IMR-90 (cell line): ENCODE measurements at regions not wholly inside any gene's neighbourhood (a gene's known extent, or its start where the extent isn't known, plus 50 kb on each side); places are given as distances from the start of the nearest gene placed in this dataset.

ENCODE experiments used
- ATAC-seq: fragments of 200-7000 bp; cut with Tn5 transposase; 2 replicates; pipeline ENCODE4 v1.9.1; 2020; ENCODE audit warnings: low read depth, mild to moderate bottlenecking, moderate library complexity
- BruUV-seq: library from RNA; stranded (reverse); fragments of 400-500 nt; replicated peaks from 2 replicates; lab custom pipeline; 2021; lab: Mats Ljungman, UMichigan
- CTCF ChIA-PET: fragments of 300-600 bp; formaldehyde crosslinking; extraction: SDS; loops from one replicate; lab custom pipeline; 2021; ENCODE audit warnings: antibody characterized with exemption; lab: Yijun Ruan, JAX
- POLR2A ChIA-PET: fragments of 300-600 bp; sonication (Branson Sonifier 250); formaldehyde crosslinking; loops from one replicate; lab custom pipeline; 2022; ENCODE audit warnings: antibody characterized with exemption; ENCODE audit not compliant: unreplicated experiment; lab: Charles Lee
- DNase-seq: peaks from one replicate; pipeline ENCODE4 v3.0.0; 2013
- H2AFZ ChIP-seq: replicated peaks from 2 replicates; pipeline ENCODE3; 2013; ENCODE audit warnings: low read length, mild to moderate bottlenecking; ENCODE audit not compliant: poor library complexity
- H2AK5ac ChIP-seq: 2 replicates; pipeline ENCODE4 v1.6.1; 2013; ENCODE audit warnings: low read depth, low read length, inconsistent platforms
- H2AK9ac ChIP-seq: replicated peaks from 2 replicates; pipeline ENCODE3; 2013; ENCODE audit warnings: mild to moderate bottlenecking, low read depth, low read length, moderate library complexity; ENCODE audit not compliant: poor library complexity
- H2BK120ac ChIP-seq: 2 replicates; pipeline ENCODE4 v1.6.1; 2013; ENCODE audit warnings: low read depth, low read length, inconsistent platforms
- H2BK15ac ChIP-seq: 3 replicates; pipeline ENCODE4 v1.6.1; 2013; ENCODE audit warnings: low read depth, low read length, inconsistent platforms
- H2BK20ac ChIP-seq: 2 replicates; pipeline ENCODE4 v1.6.1; 2013; ENCODE audit warnings: low read depth, mild to moderate bottlenecking, inconsistent platforms, low read length, moderate library complexity
- H2BK5ac ChIP-seq: 2 replicates; pipeline ENCODE4 v1.6.1; 2013; ENCODE audit warnings: mild to moderate bottlenecking, low read depth, low read length, inconsistent platforms; ENCODE audit not compliant: poor library complexity, severe bottlenecking
- H3K14ac ChIP-seq: replicated peaks from 2 replicates; pipeline ENCODE4 v1.6.1; 2013; ENCODE audit warnings: low read depth, low read length, inconsistent platforms
- H3K18ac ChIP-seq: 2 replicates; pipeline ENCODE4 v1.6.1; 2013; ENCODE audit warnings: low read depth, low read length, control low read depth
- H3K23ac ChIP-seq: 2 replicates; pipeline ENCODE4 v1.6.1; 2013; ENCODE audit warnings: low read depth, low read length, inconsistent platforms
- H3K27ac ChIP-seq: 2 replicates; pipeline ENCODE4 v1.5.1; 2013; ENCODE audit warnings: mild to moderate bottlenecking, control low read depth, low read length; ENCODE audit not compliant: insufficient read depth
- H3K27me3 ChIP-seq: 2 replicates; pipeline ENCODE4 v1.6.1; 2013; ENCODE audit warnings: low read length; ENCODE audit not compliant: control insufficient read depth, insufficient read depth
- H3K36me3 ChIP-seq: 2 replicates; pipeline ENCODE4 v1.6.1; 2013; ENCODE audit warnings: low read length, mixed read lengths; ENCODE audit not compliant: control insufficient read depth, insufficient read depth
- H3K4ac ChIP-seq: 2 replicates; pipeline ENCODE4 v1.6.1; 2013; ENCODE audit warnings: low read depth, low read length, inconsistent platforms
- H3K4me1 ChIP-seq: 2 replicates; pipeline ENCODE4 v1.6.1; 2013; ENCODE audit warnings: low read length, mixed read lengths; ENCODE audit not compliant: control insufficient read depth, insufficient read depth
- H3K4me2 ChIP-seq: 2 replicates; pipeline ENCODE4 v1.6.1; 2013; ENCODE audit warnings: low read depth, mild to moderate bottlenecking, control low read depth, low read length, moderate library complexity
- H3K4me3 ChIP-seq: 2 replicates; pipeline ENCODE4 v1.5.1; 2013; ENCODE audit warnings: low read depth, mild to moderate bottlenecking, control low read depth, low read length, moderate library complexity; ENCODE audit not compliant: insufficient read depth
- H3K56ac ChIP-seq: 2 replicates; pipeline ENCODE4 v1.6.1; 2013; ENCODE audit warnings: low read length, inconsistent platforms; ENCODE audit not compliant: insufficient read depth; ENCODE audit errors: extremely low read depth
- H3K79me1 ChIP-seq, 2 experiments: 2 replicates each; pipeline ENCODE4 v1.6.1; 2013; ENCODE audit warnings: low read length in 2 of 2, inconsistent platforms in 1 of 2, low read depth in 1 of 2
- H3K9ac ChIP-seq: 2 replicates; pipeline ENCODE4 v1.6.1; 2013; ENCODE audit warnings: low read depth, low read length, control low read depth
- H3K9me1 ChIP-seq: 2 replicates; pipeline ENCODE4 v1.6.1; 2013; ENCODE audit warnings: low read length, inconsistent platforms; ENCODE audit not compliant: insufficient read depth
- H3K9me3 ChIP-seq: 2 replicates; pipeline ENCODE4 v1.6.1; 2013; ENCODE audit warnings: low read length; ENCODE audit not compliant: control insufficient read depth, insufficient read depth
- H4K20me1 ChIP-seq: 2 replicates; pipeline ENCODE4 v1.6.1; 2013; ENCODE audit warnings: low read length, inconsistent platforms; ENCODE audit not compliant: insufficient read depth
- H4K5ac ChIP-seq: 2 replicates; pipeline ENCODE4 v1.6.1; 2013; ENCODE audit warnings: mild to moderate bottlenecking, low read depth, low read length, control low read depth
- H4K8ac ChIP-seq, 2 experiments: 2 replicates each; pipeline ENCODE4 v1.6.1; 2013; ENCODE audit warnings: low read depth in 2 of 2, low read length in 2 of 2, control low read depth in 1 of 2, inconsistent platforms in 1 of 2
- H4K91ac ChIP-seq: 2 replicates; pipeline ENCODE4 v1.6.1; 2013; ENCODE audit warnings: low read depth, low read length, inconsistent platforms; ENCODE audit not compliant: insufficient read depth
- BHLHE40 ChIP-seq: fragments of 150-350 bp; IDR thresholded peaks from 2 replicates; pipeline ENCODE4 v1.6.1; 2016; ENCODE audit warnings: mild to moderate bottlenecking, low read depth, low read length
- CEBPB ChIP-seq: IDR thresholded peaks from 2 replicates; pipeline ENCODE4 v1.6.1; 2012; ENCODE audit warnings: low read depth, low read length, improper control_type of control experiment
- CHD1 ChIP-seq: IDR thresholded peaks from 2 replicates; pipeline ENCODE4 v1.6.1; 2012; ENCODE audit warnings: low read depth, low read length, improper control_type of control experiment
- ELK1 ChIP-seq: fragments of 150-350 bp; IDR thresholded peaks from 2 replicates; pipeline ENCODE4 v1.6.1; 2016; ENCODE audit warnings: low read depth, mild to moderate bottlenecking, low read length, moderate library complexity, borderline replicate concordance
- FOS ChIP-seq: fragments of 150-350 bp; IDR thresholded peaks from 2 replicates; pipeline ENCODE4 v1.6.1; 2016; ENCODE audit warnings: low read depth, low read length
- MAFK ChIP-seq: IDR thresholded peaks from 2 replicates; pipeline ENCODE4 v1.6.1; 2012; ENCODE audit warnings: low read depth, low read length, improper control_type of control experiment
- MAZ ChIP-seq: IDR thresholded peaks from 2 replicates; pipeline ENCODE4 v1.6.1; 2012; ENCODE audit warnings: low read depth, mild to moderate bottlenecking, low read length, improper control_type of control experiment, moderate library complexity, borderline replicate concordance
- POLR2A ChIP-seq: IDR thresholded peaks from 2 replicates; pipeline ENCODE4 v1.6.1; 2012; ENCODE audit warnings: mild to moderate bottlenecking, low read depth, low read length
- RAD21 ChIP-seq: IDR thresholded peaks from 2 replicates; pipeline ENCODE4 v1.6.1; 2012; ENCODE audit warnings: low read length, improper control_type of control experiment
- SMC3 ChIP-seq: fragments of 150-350 bp; IDR thresholded peaks from 2 replicates; pipeline ENCODE4 v1.6.1; 2016; ENCODE audit warnings: low read depth, mild to moderate bottlenecking, antibody characterized with exemption, low read length, moderate library complexity
- WGBS, 2 experiments: methylation state at CpG; one replicate each; pipeline versions ENCODE4 v1.1.5 to v1.1.7; 2013; ENCODE audit warnings: missing lambda C conversion rate in 2 of 2; ENCODE audit not compliant: insufficient read length in 1 of 2; ENCODE audit errors: extremely low coverage in 2 of 2; 5-methylcytosine and 5-hydroxymethylcytosine counted together
- dilution Hi-C: fragments of 300-500 bp; cut with HindIII; formaldehyde crosslinking; loops from one replicate; pipeline ENCODE4 v1.14.3; 2018; ENCODE audit warnings: low sequenced_read_pairs; ENCODE audit not compliant: unreplicated experiment
- in situ Hi-C: fragments of 300-500 bp; cut with MboI; formaldehyde crosslinking; loops from 3 replicates; pipeline ENCODE4 v1.14.3; 2019; ENCODE audit warnings: low sequenced_read_pairs, inconsistent platforms, mixed read lengths
- intact Hi-C: fragments of 100-400 bp; cut with micrococcal nuclease; formaldehyde crosslinking; loops from 2 replicates; pipeline ENCODE4 v1.10.0; 2022
- TF ChIP-seq, protein P1 (sequence below): fragments of 150-350 bp; IDR thresholded peaks from 2 replicates; pipeline ENCODE4 v1.6.1; 2017; ENCODE audit warnings: mild to moderate bottlenecking, antibody characterized with exemption, low read length, low read depth

DNA sequence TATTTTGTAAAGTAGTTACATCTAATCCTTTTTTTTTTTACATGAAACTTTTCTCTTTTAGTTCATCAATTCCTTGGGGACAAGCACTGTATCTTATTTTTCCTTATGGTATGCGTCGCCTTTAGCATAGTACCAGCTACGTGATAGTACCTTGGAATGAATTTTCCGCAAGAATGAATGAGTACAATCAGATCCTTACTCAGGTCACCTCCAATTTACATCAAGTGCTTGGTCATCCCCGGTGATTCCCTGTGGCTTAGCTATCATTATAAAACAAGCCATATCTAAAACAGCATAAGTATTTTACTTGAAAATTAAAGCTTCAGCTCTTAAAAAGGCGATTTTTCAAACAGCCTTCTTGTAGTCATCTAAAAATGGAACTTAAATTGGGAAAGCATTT, 680.4 kb upstream of the MAP3K7 start:
- H3K14ac ChIP-seq, result no peak overlapping the region
- CTCF ChIA-PET, result interaction anchor here (0.7 kb wide), 1 partner anchor 109 kb away, joined by 3 read pairs; no protein-coding TSS in a partner anchor
- intact Hi-C loops, result no loop called here

More for the DNA sequence above, 680.4 kb upstream of the MAP3K7 start:
- Histone ChIP-seq H3K4me2 (no peak overlapping the region), H3K9me1 (no peaks in the 10 kb centered on the region), H3K4me3 (no peak overlapping the region), H3K23ac (no peak overlapping the region), H4K91ac (no peak overlapping the region), H4K5ac (no peak overlapping the region), H3K4ac (no peak overlapping the region), H3K79me1 (no peaks in the 10 kb centered on the region), H3K27ac (no peak overlapping the region), H3K9ac (no peak overlapping the region), H3K56ac (no peak overlapping the region), H2AFZ (no peak overlapping the region), H2BK20ac (no peak overlapping the region), H2BK120ac (no peak overlapping the region), H4K20me1 (no peaks in the 10 kb centered on the region), H3K18ac (no peak overlapping the region), H3K27me3 (no peaks in the 10 kb centered on the region), H3K9me3 (peaks cover 2% of the 10 kb centered on the region; the same call in 1 of the 2 replicates), H2AK5ac (no peak overlapping the region), H4K8ac (no peak overlapping the region), H3K4me1 (no peaks in the 10 kb centered on the region), H2BK5ac (no peak overlapping the region), H2BK15ac (no peak overlapping the region), H3K36me3 (no peaks in the 10 kb centered on the region), H2AK9ac (no peak overlapping the region)
- dilution Hi-C loops, result no loop called here
- POLR2A ChIA-PET, result no interaction called here
- no TSS peak for BruUV-seq
- ATAC-seq (no peak), DNase-seq (no peak)
- TF ChIP-seq CHD1, result no peak
- TF ChIP-seq MAZ, result no peak
- no peak for TF ChIP-seq POLR2A
- TF ChIP-seq RAD21, result no peak
- TF ChIP-seq CEBPB, result no peak
- no peak for TF ChIP-seq FOS
- no peak for TF ChIP-seq BHLHE40
- TF ChIP-seq SMC3, result no peak
- no peak for TF ChIP-seq MAFK
- TF ChIP-seq, protein P1, sequence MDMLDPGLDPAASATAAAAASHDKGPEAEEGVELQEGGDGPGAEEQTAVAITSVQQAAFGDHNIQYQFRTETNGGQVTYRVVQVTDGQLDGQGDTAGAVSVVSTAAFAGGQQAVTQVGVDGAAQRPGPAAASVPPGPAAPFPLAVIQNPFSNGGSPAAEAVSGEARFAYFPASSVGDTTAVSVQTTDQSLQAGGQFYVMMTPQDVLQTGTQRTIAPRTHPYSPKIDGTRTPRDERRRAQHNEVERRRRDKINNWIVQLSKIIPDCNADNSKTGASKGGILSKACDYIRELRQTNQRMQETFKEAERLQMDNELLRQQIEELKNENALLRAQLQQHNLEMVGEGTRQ, result no peak
- TF ChIP-seq ELK1, result no peak
- WGBS, 2 experiments, result 83% methylated on average over 2 of the region's 6 CpGs; no CpG with 5 or more reads in 1 of the 2 experiments
- in situ Hi-C loops, result no loop called here
